ENCODE measurements at regions not wholly inside any gene's neighbourhood (a gene's known extent, or its start where the extent isn't known, plus 50 kb on each side); places are given as distances from the start of the nearest gene placed in this dataset.
"Not testable (repeated sequence)": the region's sequence is repeated elsewhere in the genome, so short reads cannot be mapped to it uniquely, and the experiment has no call there.

DNA sequence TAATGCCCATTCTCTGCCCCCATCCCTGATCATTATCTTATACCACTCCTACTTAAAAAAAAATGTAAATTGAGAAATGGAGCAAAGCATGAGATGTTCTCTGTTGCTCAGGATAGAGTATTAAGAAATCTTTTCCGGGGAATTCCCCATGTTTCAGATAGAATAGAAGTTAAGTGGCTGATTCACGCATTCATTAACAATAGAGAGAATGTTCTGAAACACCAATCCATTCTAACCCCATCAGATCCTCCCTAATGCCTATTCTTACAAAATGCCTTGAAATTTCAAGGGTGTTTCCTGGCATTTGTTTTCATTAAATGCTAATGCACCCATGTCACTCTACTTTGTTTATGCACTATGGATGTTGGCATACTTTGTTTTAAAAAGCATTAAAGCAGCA is 101.1 kb downstream of the AREG start:
- H3K9me3 ChIP-seq (replicated peaks; ENCODE audit: low read length): no peaks in the 10 kb centered on the region
- no peaks in the 10 kb centered on the region for H3K36me3 ChIP-seq (ENCODE audit: insufficient read depth, low read length)
- no peak overlapping the region for H3K4me3 ChIP-seq (ENCODE audit: low read length)
- peaks cover 12% of the 10 kb centered on the region for H3K4me1 ChIP-seq (ENCODE audit: control insufficient read depth, insufficient read depth, low read length)
- H3K4me2 ChIP-seq (ENCODE audit: low read length): no peak overlapping the region
- no peaks in the 10 kb centered on the region for H3K27me3 ChIP-seq (ENCODE audit: control insufficient read depth, insufficient read depth, low read length)
- no peak overlapping the region for H3K9ac ChIP-seq (ENCODE audit: low read depth, low read length)

GRCh38 chr4:74547042-74547441 is 102.1 kb downstream of the AREG start:
- Histone ChIP-seq H3K4me1 (ENCODE audit: control insufficient read depth, insufficient read depth, low read length) (peaks cover 12% of the 10 kb centered on the region), H3K27me3 (ENCODE audit: control insufficient read depth, insufficient read depth, low read length) (no peaks in the 10 kb centered on the region), H3K9ac (ENCODE audit: low read depth, low read length) (no peak overlapping the region), H3K4me3 (ENCODE audit: low read length) (no peak overlapping the region), H3K36me3 (ENCODE audit: insufficient read depth, low read length) (no peaks in the 10 kb centered on the region), H3K4me2 (ENCODE audit: low read length) (no peak overlapping the region), H3K9me3 (replicated peaks; ENCODE audit: low read length) (no peaks in the 10 kb centered on the region)

- H3K36me3 ChIP-seq (ENCODE audit: insufficient read depth, low read length): no peaks in the 10 kb centered on the region
- no peak overlapping the region for H3K9ac ChIP-seq (ENCODE audit: low read depth, low read length)
- H3K4me3 ChIP-seq (ENCODE audit: low read length): no peak overlapping the region
- no peaks in the 10 kb centered on the region for H3K9me3 ChIP-seq (replicated peaks; ENCODE audit: low read length)
- H3K27me3 ChIP-seq (ENCODE audit: control insufficient read depth, insufficient read depth, low read length): no peaks in the 10 kb centered on the region
- no peak overlapping the region for H3K4me2 ChIP-seq (ENCODE audit: low read length)
- H3K4me1 ChIP-seq (ENCODE audit: control insufficient read depth, insufficient read depth, low read length): peaks cover 9% of the 10 kb centered on the region
Observed at GRCh38 chr4:74548561-74548960, 103.6 kb downstream of the AREG start.

DNA sequence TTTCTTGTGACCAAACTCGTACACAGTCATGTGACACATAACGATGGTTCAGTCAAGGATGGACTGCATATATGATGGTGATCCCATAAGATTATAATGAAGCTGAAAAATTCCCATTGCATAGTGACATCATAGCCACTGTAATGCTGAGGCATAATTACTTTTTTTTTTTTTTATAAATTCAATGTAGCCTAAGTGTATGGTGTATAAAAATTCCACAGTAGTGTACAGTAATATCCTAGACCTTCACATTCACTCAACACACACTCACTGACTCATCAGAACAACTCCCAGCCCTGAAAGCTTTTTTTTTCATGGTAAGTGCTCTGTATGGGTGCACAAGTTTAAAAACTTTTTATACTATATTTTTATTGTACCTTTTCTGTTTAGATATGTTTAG is 105.0 kb downstream of the AREG start:
- Histone ChIP-seq H3K36me3 (ENCODE audit: insufficient read depth, low read length) (no peaks in the 10 kb centered on the region), H3K4me3 (ENCODE audit: low read length) (no peak overlapping the region), H3K4me2 (ENCODE audit: low read length) (no peak overlapping the region), H3K9ac (ENCODE audit: low read depth, low read length) (no peak overlapping the region), H3K9me3 (replicated peaks; ENCODE audit: low read length) (no peaks in the 10 kb centered on the region), H3K27me3 (ENCODE audit: control insufficient read depth, insufficient read depth, low read length) (no peaks in the 10 kb centered on the region), H3K4me1 (ENCODE audit: control insufficient read depth, insufficient read depth, low read length) (no peaks in the 10 kb centered on the region)

GRCh38 chr4:74555231-74555630 is 110.3 kb downstream of the AREG start:
- Histone ChIP-seq H3K9ac (ENCODE audit: low read depth, low read length) (no peak overlapping the region), H3K9me3 (replicated peaks; ENCODE audit: low read length) (no peaks in the 10 kb centered on the region), H3K27me3 (ENCODE audit: control insufficient read depth, insufficient read depth, low read length) (no peaks in the 10 kb centered on the region), H3K4me3 (ENCODE audit: low read length) (no peak overlapping the region), H3K4me1 (ENCODE audit: control insufficient read depth, insufficient read depth, low read length) (no peaks in the 10 kb centered on the region), H3K4me2 (ENCODE audit: low read length) (no peak overlapping the region), H3K36me3 (ENCODE audit: insufficient read depth, low read length) (no peaks in the 10 kb centered on the region)

- H3K4me3 ChIP-seq (ENCODE audit: low read length): no peak overlapping the region
- H3K9ac ChIP-seq (ENCODE audit: low read depth, low read length): no peak overlapping the region
- H3K9me3 ChIP-seq (replicated peaks; ENCODE audit: low read length): no peaks in the 10 kb centered on the region
- H3K4me2 ChIP-seq (ENCODE audit: low read length): no peak overlapping the region
- H3K36me3 ChIP-seq (ENCODE audit: insufficient read depth, low read length): no peaks in the 10 kb centered on the region
- no peaks in the 10 kb centered on the region for H3K4me1 ChIP-seq (ENCODE audit: control insufficient read depth, insufficient read depth, low read length)
- H3K27me3 ChIP-seq (ENCODE audit: control insufficient read depth, insufficient read depth, low read length): no peaks in the 10 kb centered on the region
Observed at GRCh38 chr4:74555843-74556242, 110.9 kb downstream of the AREG start.

DNA sequence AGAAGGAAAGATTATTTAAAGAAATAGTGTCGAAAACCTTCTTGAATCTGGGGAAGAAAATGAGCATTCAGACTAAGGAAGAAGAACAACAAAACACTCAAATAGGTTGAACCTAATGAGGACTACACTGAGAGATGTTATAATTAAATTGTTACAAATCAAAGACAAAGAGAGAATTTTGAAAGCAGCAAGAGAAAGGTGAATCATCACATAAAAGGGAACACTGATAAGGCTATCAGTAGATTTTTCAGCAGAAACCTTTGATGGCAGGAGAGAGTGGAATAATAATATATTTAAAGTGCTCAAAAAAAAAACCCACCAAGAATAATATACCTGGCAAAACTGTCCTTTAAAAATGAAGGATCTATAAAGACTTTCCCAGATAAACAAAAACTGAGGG is 114.9 kb downstream of the AREG start:
- H3K27me3 ChIP-seq (ENCODE audit: control insufficient read depth, insufficient read depth, low read length): no peaks in the 10 kb centered on the region
- H3K4me2 ChIP-seq (ENCODE audit: low read length): no peak overlapping the region
- no peaks in the 10 kb centered on the region for H3K4me1 ChIP-seq (ENCODE audit: control insufficient read depth, insufficient read depth, low read length)
- H3K36me3 ChIP-seq (ENCODE audit: insufficient read depth, low read length): no peaks in the 10 kb centered on the region
- H3K9me3 ChIP-seq (replicated peaks; ENCODE audit: low read length): no peaks in the 10 kb centered on the region
- no peak overlapping the region for H3K9ac ChIP-seq (ENCODE audit: low read depth, low read length)
- no peak overlapping the region for H3K4me3 ChIP-seq (ENCODE audit: low read length)

GRCh38 chr4:74567981-74568380 is 123.0 kb downstream of the AREG start:
- no peaks in the 10 kb centered on the region for H3K36me3 ChIP-seq (ENCODE audit: insufficient read depth, low read length)
- no peaks in the 10 kb centered on the region for H3K9me3 ChIP-seq (replicated peaks; ENCODE audit: low read length)
- no peak overlapping the region for H3K4me3 ChIP-seq (ENCODE audit: low read length)
- no peak overlapping the region for H3K9ac ChIP-seq (ENCODE audit: low read depth, low read length)
- no peaks in the 10 kb centered on the region for H3K27me3 ChIP-seq (ENCODE audit: control insufficient read depth, insufficient read depth, low read length)
- H3K4me1 ChIP-seq (ENCODE audit: control insufficient read depth, insufficient read depth, low read length): no peaks in the 10 kb centered on the region
- H3K4me2 ChIP-seq (ENCODE audit: low read length): no peak overlapping the region

- Histone ChIP-seq H3K27me3 (ENCODE audit: control insufficient read depth, insufficient read depth, low read length) (no peaks in the 10 kb centered on the region), H3K9me3 (replicated peaks; ENCODE audit: low read length) (no peaks in the 10 kb centered on the region), H3K4me2 (ENCODE audit: low read length) (no peak overlapping the region), H3K4me1 (ENCODE audit: control insufficient read depth, insufficient read depth, low read length) (no peaks in the 10 kb centered on the region), H3K36me3 (ENCODE audit: insufficient read depth, low read length) (no peaks in the 10 kb centered on the region), H3K4me3 (ENCODE audit: low read length) (no peak overlapping the region), H3K9ac (ENCODE audit: low read depth, low read length) (no peak overlapping the region)
Observed at GRCh38 chr4:74570095-74570494, 125.2 kb downstream of the AREG start.

DNA sequence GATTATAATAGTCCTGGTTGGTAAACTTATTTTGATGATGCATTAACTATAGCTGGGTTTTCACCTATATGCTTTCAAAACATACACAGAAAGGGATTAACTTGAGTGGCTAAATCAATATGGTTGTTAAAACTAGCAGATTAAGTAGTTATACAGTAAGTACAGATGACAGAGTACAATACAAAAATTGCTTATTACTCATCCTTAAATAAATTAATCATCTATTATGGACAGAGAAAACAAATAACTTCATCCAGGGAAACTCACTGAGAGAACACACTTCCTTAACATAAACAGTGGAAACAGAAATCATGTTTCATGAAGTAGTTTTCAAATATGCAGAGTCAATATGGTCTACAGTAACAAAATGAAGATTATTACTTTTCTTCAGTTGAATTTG is 133.4 kb downstream of the AREG start:
- no peak overlapping the region for H3K4me3 ChIP-seq (ENCODE audit: low read length)
- no peak overlapping the region for H3K9ac ChIP-seq (ENCODE audit: low read depth, low read length)
- no peaks in the 10 kb centered on the region for H3K27me3 ChIP-seq (ENCODE audit: control insufficient read depth, insufficient read depth, low read length)
- H3K4me1 ChIP-seq (ENCODE audit: control insufficient read depth, insufficient read depth, low read length): peaks cover 4% of the 10 kb centered on the region
- no peaks in the 10 kb centered on the region for H3K9me3 ChIP-seq (replicated peaks; ENCODE audit: low read length)
- no peak overlapping the region for H3K4me2 ChIP-seq (ENCODE audit: low read length)
- H3K36me3 ChIP-seq (ENCODE audit: insufficient read depth, low read length): no peaks in the 10 kb centered on the region

GRCh38 chr4:74578865-74579264 is 133.9 kb downstream of the AREG start:
- H3K4me2 ChIP-seq (ENCODE audit: low read length); H3K4me3 ChIP-seq (ENCODE audit: low read length); H3K9ac ChIP-seq (ENCODE audit: low read depth, low read length): not testable (repeated sequence)

GRCh38 chr4:74583089-74583700 is 138.3 kb downstream of the AREG start:
- Histone ChIP-seq H3K4me2 (ENCODE audit: low read length) (no peak overlapping the region), H3K4me3 (ENCODE audit: low read length) (no peak overlapping the region), H3K9me3 (replicated peaks; ENCODE audit: low read length) (no peaks in the 10 kb centered on the region), H3K36me3 (ENCODE audit: insufficient read depth, low read length) (no peaks in the 10 kb centered on the region), H3K4me1 (ENCODE audit: control insufficient read depth, insufficient read depth, low read length) (peaks cover 8% of the 10 kb centered on the region), H3K9ac (ENCODE audit: low read depth, low read length) (no peak overlapping the region), H3K27me3 (ENCODE audit: control insufficient read depth, insufficient read depth, low read length) (no peaks in the 10 kb centered on the region)

More at GRCh38 chr4:74578865-74579264, 133.9 kb downstream of the AREG start:
- H3K4me1 ChIP-seq (ENCODE audit: control insufficient read depth, insufficient read depth, low read length); H3K9me3 ChIP-seq (replicated peaks; ENCODE audit: low read length); H3K36me3 ChIP-seq (ENCODE audit: insufficient read depth, low read length); H3K27me3 ChIP-seq (ENCODE audit: control insufficient read depth, insufficient read depth, low read length): not testable (repeated sequence)
